ENCODE measurements at regions not wholly inside any gene's neighbourhood (a gene's known extent, or its start where the extent isn't known, plus 50 kb on each side); places are given as distances from the start of the nearest gene placed in this dataset.

- peaks cover 24% of the 10 kb centered on the region for H3K4me1 Mint-ChIP-seq
- H3K9me3 Mint-ChIP-seq, result no peaks in the 10 kb centered on the region
- no peak overlapping the region for H3K4me3 Mint-ChIP-seq
- TF ChIP-seq CTCF (IDR thresholded peaks at IDR 0.05; ENCODE audit: unreplicated experiment), result no peak
- peak overlapping the region; percentile 74 for H3K27ac Mint-ChIP-seq
- no peaks in the 10 kb centered on the region for H3K27me3 Mint-ChIP-seq (ENCODE audit: low read depth)
- no peaks in the 10 kb centered on the region for H3K36me3 Mint-ChIP-seq
- no peak for DNase-seq (ENCODE audit: low spot score in 2 of 2, unreplicated experiment in 2 of 2)
Observed at GRCh38 chr13:76014406-76015318, 378.5 kb downstream of the LMO7 start.

GRCh38 chr13:76012091-76012721 is 376.1 kb downstream of the LMO7 start:
- Mint-ChIP-seq H3K4me1 (peaks cover 24% of the 10 kb centered on the region), H3K4me3 (no peak overlapping the region), H3K27ac (no peak overlapping the region), H3K36me3 (no peaks in the 10 kb centered on the region), H3K9me3 (no peaks in the 10 kb centered on the region), H3K27me3 (ENCODE audit: low read depth) (no peaks in the 10 kb centered on the region)
- no peak for TF ChIP-seq CTCF (IDR thresholded peaks at IDR 0.05; ENCODE audit: unreplicated experiment)
- no peak for DNase-seq (ENCODE audit: low spot score in 2 of 2, unreplicated experiment in 2 of 2)

- Mint-ChIP-seq H3K4me3 (no peak overlapping the region), H3K4me1 (peaks cover 13% of the 10 kb centered on the region), H3K27me3 (ENCODE audit: low read depth) (no peaks in the 10 kb centered on the region), H3K27ac (no peak overlapping the region), H3K9me3 (no peaks in the 10 kb centered on the region), H3K36me3 (no peaks in the 10 kb centered on the region)
- TF ChIP-seq CTCF (IDR thresholded peaks at IDR 0.05; ENCODE audit: unreplicated experiment), result no peak
- no peak for DNase-seq (ENCODE audit: low spot score in 2 of 2, unreplicated experiment in 2 of 2)
Observed at GRCh38 chr13:76009267-76009890, 373.2 kb downstream of the LMO7 start.

GRCh38 chr13:76004416-76004815 is 368.3 kb downstream of the LMO7 start:
- Mint-ChIP-seq H3K4me1 (no peaks in the 10 kb centered on the region), H3K36me3 (no peaks in the 10 kb centered on the region), H3K9me3 (no peaks in the 10 kb centered on the region), H3K27me3 (ENCODE audit: low read depth) (no peaks in the 10 kb centered on the region), H3K27ac (no peak overlapping the region), H3K4me3 (no peak overlapping the region)
- no peak for TF ChIP-seq CTCF (IDR thresholded peaks at IDR 0.05; ENCODE audit: unreplicated experiment)
- no peak for DNase-seq (ENCODE audit: low spot score in 2 of 2, unreplicated experiment in 2 of 2)

- no peak for TF ChIP-seq CTCF (IDR thresholded peaks at IDR 0.05; ENCODE audit: unreplicated experiment)
- Mint-ChIP-seq H3K27me3 (ENCODE audit: low read depth) (no peaks in the 10 kb centered on the region), H3K9me3 (no peaks in the 10 kb centered on the region), H3K4me3 (no peak overlapping the region), H3K27ac (no peak overlapping the region), H3K4me1 (no peaks in the 10 kb centered on the region), H3K36me3 (no peaks in the 10 kb centered on the region)
- DNase-seq (ENCODE audit: low spot score in 2 of 2, unreplicated experiment in 2 of 2), result no peak
Observed at GRCh38 chr13:76000131-76000530, 364.0 kb downstream of the LMO7 start.
